ENCODE measurements at regions not wholly inside any gene's neighbourhood (a gene's known extent, or its start where the extent isn't known, plus 50 kb on each side); places are given as distances from the start of the nearest gene placed in this dataset.
"Not testable (repeated sequence)": the region's sequence is repeated elsewhere in the genome, so short reads cannot be mapped to it uniquely, and the experiment has no call there.

- no peak for DNase-seq
These were observed 115.1 kb upstream of the SLC38A2 start for GRCh38 chr12:46487567-46488131.

- DNase-seq = no peak
These were observed 114.0 kb upstream of the SLC38A2 start for GRCh38 chr12:46486588-46486987.

- DNase-seq = no peak
These were observed 113.3 kb upstream of the SLC38A2 start for GRCh38 chr12:46485853-46486252.

- DNase-seq = no peak
These were observed 112.0 kb upstream of the SLC38A2 start for GRCh38 chr12:46484396-46485061.

GRCh38 chr12:46483572-46484395, 111.2 kb upstream of the SLC38A2 start:
- DNase-seq = no peak

GRCh38 chr12:46480724-46481123, 108.2 kb upstream of the SLC38A2 start:
- DNase-seq = no peak

GRCh38 chr12:46480316-46480715, 107.7 kb upstream of the SLC38A2 start:
- DNase-seq = no peak

- DNase-seq = no peak
These were observed 105.5 kb upstream of the SLC38A2 start for GRCh38 chr12:46478123-46478522.

- no peak for DNase-seq
These were observed 105.0 kb upstream of the SLC38A2 start for GRCh38 chr12:46477541-46477940.

GRCh38 chr12:46475972-46476645, 103.5 kb upstream of the SLC38A2 start:
- no peak for DNase-seq

GRCh38 chr12:46474385-46474784, 101.8 kb upstream of the SLC38A2 start:
- DNase-seq = not testable (repeated sequence)

GRCh38 chr12:46473634-46474329, 101.2 kb upstream of the SLC38A2 start:
- no peak for DNase-seq

GRCh38 chr12:46472893-46473633, 100.5 kb upstream of the SLC38A2 start:
- peak; percentile 30 for DNase-seq

- no peak for DNase-seq
These were observed 99.7 kb upstream of the SLC38A2 start for GRCh38 chr12:46472144-46472705.

- no peak for DNase-seq
These were observed 98.8 kb upstream of the SLC38A2 start for GRCh38 chr12:46471404-46471803.

- no peak for DNase-seq
These were observed 98.4 kb upstream of the SLC38A2 start for GRCh38 chr12:46470975-46471374.

- DNase-seq = no peak
These were observed 97.6 kb upstream of the SLC38A2 start for GRCh38 chr12:46470036-46470627.

GRCh38 chr12:46468813-46469212, 96.2 kb upstream of the SLC38A2 start:
- DNase-seq = no peak

- no peak for DNase-seq
These were observed 95.6 kb upstream of the SLC38A2 start for GRCh38 chr12:46468160-46468559.

- no peak for DNase-seq
These were observed 92.7 kb upstream of the SLC38A2 start for GRCh38 chr12:46465307-46465706.

- no peak for DNase-seq
These were observed 92.3 kb upstream of the SLC38A2 start for GRCh38 chr12:46464863-46465262.
